Liver (tissue), 3 donors: ENCODE measurements at regions not wholly inside any gene's neighbourhood (a gene's known extent, or its start where the extent isn't known, plus 50 kb on each side); places are given as distances from the start of the nearest gene placed in this dataset.

Experiments used
- CTCF ChIP-seq: fragments of 150-350 bp; IDR thresholded peaks from 2 replicates; pipeline ENCODE4 v1.5.1; 2017; ENCODE audit warnings: improper control_type of control experiment, low read depth, low read length; ENCODE audit not compliant: missing input control
- GABPA ChIP-seq, 2 donors: IDR thresholded peaks in 1 of 2; conservative IDR thresholded peaks in 1 of 2; 2 replicates each; pipeline ENCODE4 v1.6.1; 2016; ENCODE audit warnings: antibody characterized with exemption in 2 of 2, mild to moderate bottlenecking in 1 of 2, moderate library complexity in 1 of 2
- JUND ChIP-seq, 2 donors: IDR thresholded peaks; 2 replicates each; pipeline ENCODE4 v1.6.1; 2016; ENCODE audit warnings: antibody characterized with exemption in 2 of 2
- RAD21 ChIP-seq, 2 donors: IDR thresholded peaks; 2 replicates each; pipeline ENCODE4 v1.6.1; 2016; ENCODE audit warnings: antibody characterized with exemption in 2 of 2, mild to moderate bottlenecking in 2 of 2
- REST ChIP-seq: IDR thresholded peaks from 2 replicates; pipeline ENCODE4 v1.6.1; 2016; ENCODE audit warnings: antibody characterized with exemption, mild to moderate bottlenecking
- TAF1 ChIP-seq: conservative IDR thresholded peaks from 2 replicates; pipeline ENCODE4 v1.6.1; 2016; ENCODE audit warnings: antibody characterized with exemption, mild to moderate bottlenecking
- donor health status: healthy.
- donor health status: healthy.

- TF ChIP-seq CTCF = no peak
- TF ChIP-seq RAD21 (IDR thresholded peaks at IDR 0.05) = no peak
- no peak for TF ChIP-seq JUND (IDR thresholded peaks at IDR 0.05)
- no peak for TF ChIP-seq REST
- no peak for TF ChIP-seq GABPA (IDR thresholded peaks at IDR 0.05 in 1 of 2, conservative IDR thresholded peaks at IDR 0.05 in 1 of 2)
- no peak for TF ChIP-seq TAF1
These were observed 342.9 kb upstream of the PLXNA2 start for GRCh38 chr1:208587110-208587509.
